Left lung (tissue), 4 donors: ENCODE measurements at regions not wholly inside any gene's neighbourhood (a gene's known extent, or its start where the extent isn't known, plus 50 kb on each side); places are given as distances from the start of the nearest gene placed in this dataset.

Experiments used
- ATAC-seq: fragments of 200-7000 bp; cut with Tn5 transposase; one replicate; pipeline ENCODE4 v1.9.1; 2020; ENCODE audit warnings: moderate library complexity
- DNase-seq, 4 donors: peaks; one replicate each; pipeline ENCODE4 v3.0.0-alpha.2; 2013 to 2020
- H3K27ac ChIP-seq, 2 donors: fragments of 200-600 bp; sonication (generic) in 1 of 2; one replicate each; pipeline versions ENCODE4 v1.5.0 to v1.8.0; 2020 to 2021
- H3K27me3 ChIP-seq, 2 donors: fragments of 200-600 bp; sonication (generic) in 1 of 2; one replicate each; pipeline versions ENCODE4 v1.5.0 to v1.8.0; 2020 to 2021
- H3K36me3 ChIP-seq, 2 donors: fragments of 200-600 bp; sonication (generic) in 1 of 2; one replicate each; pipeline versions ENCODE4 v1.5.0 to v1.8.0; 2020 to 2021
- H3K4me1 ChIP-seq, 2 donors: fragments of 200-600 bp; one replicate each; pipeline ENCODE4 v1.8.0; 2021
- H3K4me3 ChIP-seq, 2 donors: fragments of 200-600 bp; sonication (generic) in 1 of 2; one replicate each; pipeline versions ENCODE4 v1.5.0 to v1.8.0; 2020 to 2021; ENCODE audit warnings: mild to moderate bottlenecking in 1 of 2
- H3K9me3 ChIP-seq, 2 donors: fragments of 200-600 bp; sonication (generic) in 1 of 2; one replicate each; pipeline versions ENCODE4 v1.5.0 to v1.8.0; 2020 to 2021
- CTCF ChIP-seq, 2 donors: fragments of 200-600 bp; sonication (generic) in 1 of 2; IDR thresholded peaks; one replicate each; pipeline versions ENCODE4 v1.5.0 to v1.8.0; 2021; ENCODE audit warnings: antibody characterized with exemption in 2 of 2
- intact Hi-C, 2 donors: fragments of 100-400 bp; cut with DNase I; formaldehyde crosslinking; loops; one replicate each; pipeline versions ENCODE4 v1.11.2 to v1.14.2; 2022
- donor health status: DM: no; HTN: yes; CAD: no.
- donor health status: DM: no; HTN: no; CAD: no.

GRCh38 chrX:67939270-67939669 is 395.4 kb downstream of the AR start:
- H3K4me3 ChIP-seq, result no peak overlapping the region
- no peaks in the 10 kb centered on the region for H3K36me3 ChIP-seq
- H3K9me3 ChIP-seq, result no peaks in the 10 kb centered on the region
- no peak for DNase-seq
- ATAC-seq, result no peak
- no peak overlapping the region for H3K27ac ChIP-seq
- H3K4me1 ChIP-seq, result no peaks in the 10 kb centered on the region
- no peaks in the 10 kb centered on the region for H3K27me3 ChIP-seq
- intact Hi-C loops, result no loop called here
- no peak for TF ChIP-seq CTCF (IDR thresholded peaks at IDR 0.05)

- intact Hi-C loops, result no loop called here
- Histone ChIP-seq H3K27me3 (no peaks in the 10 kb centered on the region), H3K9me3 (no peaks in the 10 kb centered on the region), H3K4me1 (no peaks in the 10 kb centered on the region), H3K4me3 (no peak overlapping the region), H3K27ac (no peak overlapping the region), H3K36me3 (no peaks in the 10 kb centered on the region)
- peak in 1 of 4 donors; percentile 16 for DNase-seq
- ATAC-seq, result peak; percentile 72
- no peak for TF ChIP-seq CTCF (IDR thresholded peaks at IDR 0.05)
Measured at GRCh38 chrX:67949270-67949669, 405.4 kb downstream of the AR start.

- ATAC-seq, result no peak
- Histone ChIP-seq H3K4me1 (no peaks in the 10 kb centered on the region), H3K27ac (no peak overlapping the region), H3K9me3 (no peaks in the 10 kb centered on the region), H3K36me3 (no peaks in the 10 kb centered on the region), H3K4me3 (no peak overlapping the region), H3K27me3 (no peaks in the 10 kb centered on the region)
- TF ChIP-seq CTCF (IDR thresholded peaks at IDR 0.05), result no peak
- no peak for DNase-seq
- intact Hi-C loops, result no loop called here
Measured at GRCh38 chrX:67953658-67954057, 409.8 kb downstream of the AR start.

GRCh38 chrX:67961516-67961915 is 417.7 kb downstream of the AR start:
- Histone ChIP-seq H3K4me3 (no peak overlapping the region), H3K27me3 (no peaks in the 10 kb centered on the region), H3K9me3 (no peaks in the 10 kb centered on the region), H3K4me1 (no peaks in the 10 kb centered on the region), H3K36me3 (no peaks in the 10 kb centered on the region), H3K27ac (no peak overlapping the region)
- TF ChIP-seq CTCF (IDR thresholded peaks at IDR 0.05), result no peak
- ATAC-seq (no peak), DNase-seq (no peak)
- intact Hi-C loops, result no loop called here
